ENCODE measurements at regions not wholly inside any gene's neighbourhood (a gene's known extent, or its start where the extent isn't known, plus 50 kb on each side); places are given as distances from the start of the nearest gene placed in this dataset.

GRCh38 chr7:145398758-145399157 is 562.9 kb upstream of the TPK1 start:
- no peak for TF ChIP-seq GATA2 (IDR thresholded peaks at IDR 0.05; ENCODE audit: insufficient read depth, insufficient read length, low read depth, low read length)
- no peak for TF ChIP-seq MYC (IDR thresholded peaks at IDR 0.05; ENCODE audit: low read depth, low read length)
- TF ChIP-seq POLR2A (IDR thresholded peaks at IDR 0.05; ENCODE audit: low read depth, low read length) = no peak
- TF ChIP-seq FOS (IDR thresholded peaks at IDR 0.05; ENCODE audit: borderline replicate concordance, insufficient read depth, low read length) = no peak
- no peak for TF ChIP-seq MAX (IDR thresholded peaks at IDR 0.05; ENCODE audit: insufficient read depth, insufficient read length)
- no peak for TF ChIP-seq EZH2 (IDR thresholded peaks at IDR 0.05; ENCODE audit: borderline replicate concordance, low read depth, low read length, severe bottlenecking)
- TF ChIP-seq CTCF (IDR thresholded peaks at IDR 0.05; ENCODE audit: extremely low read depth in 1 of 2, insufficient read depth in 1 of 2, low read depth in 1 of 2, low read length in 2 of 2) = no peak
- TF ChIP-seq POLR2AphosphoS5 (IDR thresholded peaks at IDR 0.05; ENCODE audit: insufficient read depth, low read depth, low read length) = no peak
- TF ChIP-seq JUN (IDR thresholded peaks at IDR 0.05; ENCODE audit: borderline replicate concordance, insufficient read depth, insufficient read length, low read depth) = no peak
- H3K27me3 ChIP-seq (ENCODE audit: control insufficient read depth in 2 of 2, insufficient read depth in 2 of 2, low read length in 2 of 2) = no peaks in the 10 kb centered on the region
- no peak overlapping the region for H2AFZ ChIP-seq (ENCODE audit: low read depth, low read length)
- H3K27ac ChIP-seq (ENCODE audit: insufficient read depth, low read depth, low read length) = no peak overlapping the region
- DNase-seq (ENCODE audit: low read depth, low spot score) (no peak), FAIRE-seq (no peak)
- no peaks in the 10 kb centered on the region for H3K4me1 ChIP-seq (ENCODE audit: control insufficient read depth, extremely low read depth, insufficient read depth, low read length)
- H3K4me3 ChIP-seq (replicated peaks in 1 of 3; ENCODE audit: insufficient read depth in 1 of 3, low read depth in 1 of 3, low read length in 3 of 3) = no peak overlapping the region
- CTCF ChIA-PET = no interaction called here
- intact Hi-C loops (cut with micrococcal nuclease) = no loop called here
- H3K36me3 ChIP-seq (ENCODE audit: control insufficient read depth in 2 of 2, extremely low read depth in 1 of 2, insufficient read depth in 2 of 2, low read length in 2 of 2) = no peaks in the 10 kb centered on the region
- no peak overlapping the region for H3K4me2 ChIP-seq (ENCODE audit: insufficient read depth, low read length)
- no peaks in the 10 kb centered on the region for H4K20me1 ChIP-seq (replicated peaks; ENCODE audit: control insufficient read depth, extremely low read depth, insufficient read depth, low read length)
- H3K9ac ChIP-seq (replicated peaks; ENCODE audit: extremely low read depth, insufficient read depth, low read length) = no peak overlapping the region
- POLR2A ChIA-PET = no interaction called here
- H3K9me3 ChIP-seq (replicated peaks; ENCODE audit: control insufficient read depth, insufficient read depth, low read length) = peaks cover 2% of the 10 kb centered on the region
- BruUV-seq (replicated peaks) = no TSS peak
- no peaks in the 10 kb centered on the region for H3K9me1 ChIP-seq (replicated peaks; ENCODE audit: control insufficient read depth, extremely low read depth, insufficient read depth, low read length)
- no peaks in the 10 kb centered on the region for H3K79me2 ChIP-seq (ENCODE audit: control insufficient read depth, insufficient read depth, low read length)
- dilution Hi-C loops (cut with MboI; ENCODE audit: extremely low pct_ligation_motif_present, low sequenced_read_pairs) = no loop called here

All from endothelial cell of umbilical vein (primary cell).